Activated T-cell treated with anti-CD3 and anti-CD28 coated beads, Interleukin-2, amount 50 U/mL, for 4 hours (primary cell): ENCODE measurements at regions not wholly inside any gene's neighbourhood (a gene's known extent, or its start where the extent isn't known, plus 50 kb on each side); places are given as distances from the start of the nearest gene placed in this dataset.

Experiments used
- ATAC-seq, 2 donors: fragments of 200-7000 bp; cut with Tn5 transposase; one replicate each; pipeline ENCODE4 v1.10.0; 2021
- DNase-seq: peaks from one replicate; pipeline ENCODE4 v3.0.0-alpha.2; 2020
- H3K27me3 Mint-ChIP-seq: one replicate; pipeline ENCODE4 v1.8.0; 2021; ENCODE audit warnings: low read depth, mixed read lengths
- H3K36me3 Mint-ChIP-seq: one replicate; pipeline ENCODE4 v1.8.0; 2022; ENCODE audit warnings: mixed read lengths; ENCODE audit not compliant: insufficient read depth
- H3K4me1 Mint-ChIP-seq: one replicate; pipeline ENCODE4 v1.8.0; 2021; ENCODE audit warnings: low read depth, mixed read lengths
- H3K4me3 Mint-ChIP-seq: one replicate; pipeline ENCODE4 v1.8.0; 2021; ENCODE audit warnings: mild to moderate bottlenecking, moderate library complexity, mixed read lengths
- H3K9me3 Mint-ChIP-seq: one replicate; pipeline ENCODE4 v1.8.0; 2021; ENCODE audit warnings: mixed read lengths

DNA sequence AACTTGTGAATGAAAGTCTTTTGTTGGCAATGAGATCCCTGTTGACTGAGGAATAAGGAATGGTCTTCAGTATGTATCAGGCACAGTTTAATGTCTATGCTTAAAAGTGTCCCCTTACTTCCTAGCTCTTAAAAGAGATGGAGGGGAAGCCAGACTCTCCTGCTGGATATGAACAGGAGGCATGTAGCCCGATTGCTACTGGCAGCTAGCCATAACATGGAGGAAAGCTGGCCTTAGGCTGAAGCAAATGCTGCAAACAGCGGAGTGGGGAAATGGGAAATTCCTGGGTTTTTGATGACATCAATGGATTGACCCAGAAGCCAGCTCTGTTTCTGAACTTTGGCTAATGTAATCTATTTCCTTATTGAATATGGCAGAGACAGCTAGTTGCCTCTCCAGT is 266.1 kb downstream of the SLC4A3 start:
- ATAC-seq: no peak
- Mint-ChIP-seq H3K4me1 (no peaks in the 10 kb centered on the region), H3K9me3 (peaks cover 6% of the 10 kb centered on the region), H3K36me3 (no peaks in the 10 kb centered on the region), H3K27me3 (peaks cover 12% of the 10 kb centered on the region), H3K4me3 (no peak overlapping the region)
- DNase-seq: no peak

DNA sequence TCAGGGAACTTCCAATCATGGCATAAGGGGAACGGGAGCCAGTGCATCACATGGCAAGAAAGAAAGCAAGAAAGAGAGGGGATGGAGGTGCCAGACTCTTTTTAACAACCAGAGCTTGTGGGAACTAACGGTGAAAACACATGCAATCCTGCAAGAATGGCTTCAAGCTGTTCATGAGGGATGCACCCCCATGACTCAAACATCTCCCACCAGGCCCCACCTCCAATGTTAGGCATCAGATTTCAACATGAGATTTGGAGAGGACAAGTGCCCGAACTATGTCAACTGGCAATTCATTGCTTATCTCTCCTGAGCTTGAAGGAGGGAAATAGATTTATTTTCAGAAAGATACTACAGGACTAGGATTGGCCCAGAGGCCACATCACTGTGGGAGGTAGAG is 270.0 kb downstream of the SLC4A3 start:
- no peak overlapping the region for H3K4me3 Mint-ChIP-seq
- H3K36me3 Mint-ChIP-seq: no peaks in the 10 kb centered on the region
- ATAC-seq (no peak), DNase-seq (no peak)
- H3K27me3 Mint-ChIP-seq: peaks cover 7% of the 10 kb centered on the region
- no peaks in the 10 kb centered on the region for H3K4me1 Mint-ChIP-seq
- peaks cover 6% of the 10 kb centered on the region for H3K9me3 Mint-ChIP-seq

DNA sequence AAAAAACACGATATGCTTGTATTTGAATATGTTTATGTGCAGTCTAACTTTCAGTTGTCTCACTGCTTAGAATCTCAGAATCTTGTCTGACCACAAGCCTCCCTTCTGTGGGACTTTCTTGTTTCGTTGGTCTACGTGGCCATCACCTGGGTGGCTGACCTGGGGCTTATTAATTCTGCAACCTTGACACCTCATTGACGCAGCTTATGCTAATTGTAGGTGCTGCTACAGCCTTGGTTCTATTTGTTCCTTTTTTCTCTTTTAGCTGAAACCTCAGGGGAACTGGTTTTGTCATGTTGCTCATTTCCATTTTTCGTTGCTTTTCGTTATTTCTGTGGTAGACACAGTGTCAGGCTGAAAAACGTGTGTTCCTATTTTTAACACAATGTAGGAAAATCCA is 273.7 kb downstream of the SLC4A3 start:
- DNase-seq (no peak), ATAC-seq (no peak)
- Mint-ChIP-seq H3K27me3 (no peaks in the 10 kb centered on the region), H3K4me1 (no peaks in the 10 kb centered on the region), H3K36me3 (no peaks in the 10 kb centered on the region), H3K9me3 (no peaks in the 10 kb centered on the region), H3K4me3 (no peak overlapping the region)

DNA sequence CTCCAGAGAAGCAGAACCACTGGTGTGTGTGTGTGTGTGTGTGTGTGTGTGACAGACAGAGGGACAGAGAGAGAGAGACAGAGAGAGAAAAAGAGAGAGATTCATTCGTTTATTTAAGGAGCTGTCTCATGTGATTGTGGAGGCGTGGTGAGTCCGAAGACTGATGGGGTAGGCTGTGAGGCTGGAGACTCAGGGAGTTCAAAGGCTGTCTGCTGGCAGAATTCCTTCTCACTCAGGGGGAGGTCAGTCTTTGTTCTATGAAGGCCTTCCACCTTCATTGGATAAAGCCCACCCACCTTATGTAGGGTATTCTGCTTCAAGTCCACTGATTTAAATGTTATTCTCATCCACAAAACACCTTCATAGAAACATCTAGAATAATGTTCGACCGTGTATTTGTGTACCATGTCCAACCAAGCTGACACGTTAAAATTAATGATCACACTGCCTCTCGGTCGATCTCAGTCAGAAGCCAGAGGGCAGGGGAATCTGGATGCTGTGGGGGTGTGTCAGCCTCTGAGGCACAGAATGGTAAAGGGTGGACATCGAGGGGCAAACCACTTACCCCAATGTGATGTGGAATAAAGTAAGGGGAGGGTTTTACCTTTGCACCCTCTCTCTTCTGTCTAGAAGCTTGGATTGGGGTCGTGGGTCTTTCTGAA is 275.6 kb downstream of the SLC4A3 start:
- H3K9me3 Mint-ChIP-seq: no peaks in the 10 kb centered on the region
- H3K36me3 Mint-ChIP-seq: no peaks in the 10 kb centered on the region
- H3K4me3 Mint-ChIP-seq: no peak overlapping the region
- H3K27me3 Mint-ChIP-seq: no peaks in the 10 kb centered on the region
- DNase-seq (no peak), ATAC-seq (no peak)
- no peaks in the 10 kb centered on the region for H3K4me1 Mint-ChIP-seq

DNA sequence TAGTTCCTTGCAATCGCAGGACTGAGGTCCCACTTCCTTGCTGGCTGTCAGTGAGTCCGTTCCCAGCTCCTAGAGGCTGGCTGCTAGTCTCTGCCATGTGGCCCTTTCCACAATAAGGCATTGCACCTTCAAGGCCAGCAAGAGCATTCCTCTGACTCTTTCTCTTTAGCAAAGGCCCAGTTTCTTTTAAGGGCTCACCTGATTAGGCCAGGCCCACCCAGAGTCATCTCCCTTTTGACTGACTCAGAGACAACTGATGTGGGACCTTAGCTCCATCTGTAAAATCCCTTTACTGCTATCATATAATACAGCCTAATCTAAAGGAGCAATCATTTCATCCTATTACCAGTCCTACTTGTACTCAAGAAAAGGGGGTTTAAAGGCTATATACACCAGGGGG is 278.2 kb downstream of the SLC4A3 start:
- no peak for ATAC-seq
- no peak for DNase-seq
- H3K4me1 Mint-ChIP-seq: no peaks in the 10 kb centered on the region
- no peaks in the 10 kb centered on the region for H3K36me3 Mint-ChIP-seq
- no peak overlapping the region for H3K4me3 Mint-ChIP-seq
- H3K9me3 Mint-ChIP-seq: no peaks in the 10 kb centered on the region
- H3K27me3 Mint-ChIP-seq: peaks cover 4% of the 10 kb centered on the region

DNA sequence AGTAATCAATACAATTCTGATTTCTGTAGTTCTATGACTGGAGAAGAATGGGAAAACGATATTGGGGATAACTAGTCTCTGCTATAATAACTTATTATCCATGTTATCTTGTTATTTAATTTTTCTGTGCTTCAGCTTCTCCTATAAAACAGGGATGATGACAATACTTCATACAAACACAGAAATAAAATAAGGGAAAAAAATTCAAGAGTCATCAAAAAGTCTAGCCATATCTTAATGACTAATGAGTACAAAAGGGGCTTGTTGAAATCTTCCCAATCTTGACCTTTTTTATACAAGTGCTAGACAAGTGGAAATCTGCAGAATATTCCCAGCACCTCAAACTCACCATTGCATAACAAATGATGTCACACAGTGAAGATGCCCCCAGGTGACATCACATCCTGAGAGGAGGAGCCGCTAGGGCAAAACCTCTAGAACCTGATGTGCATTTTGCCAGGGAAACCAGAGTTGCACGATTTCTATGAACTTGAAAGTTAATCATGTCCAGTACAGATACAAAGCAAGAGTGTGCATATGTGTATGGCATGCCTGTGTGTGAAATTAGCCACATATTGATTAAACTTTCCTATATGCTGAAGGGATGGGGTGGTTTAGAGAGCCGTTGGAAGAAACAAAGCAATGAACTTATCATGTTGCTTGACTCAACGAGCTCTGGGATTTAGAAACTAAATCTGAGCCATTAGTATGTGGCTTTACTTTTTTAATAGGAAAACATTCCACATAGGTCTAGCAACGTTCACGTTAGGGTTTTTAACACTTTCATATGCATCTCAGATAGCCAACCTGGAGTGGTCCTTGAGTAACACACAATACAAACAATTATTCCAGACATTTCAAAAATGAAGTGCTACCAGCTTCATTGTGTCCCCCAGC is 278.9 kb downstream of the SLC4A3 start:
- Mint-ChIP-seq H3K27me3 (peaks cover 4% of the 10 kb centered on the region), H3K9me3 (no peaks in the 10 kb centered on the region), H3K4me1 (no peaks in the 10 kb centered on the region), H3K36me3 (no peaks in the 10 kb centered on the region), H3K4me3 (no peak overlapping the region)
- DNase-seq: no peak
- ATAC-seq: no peak

DNA sequence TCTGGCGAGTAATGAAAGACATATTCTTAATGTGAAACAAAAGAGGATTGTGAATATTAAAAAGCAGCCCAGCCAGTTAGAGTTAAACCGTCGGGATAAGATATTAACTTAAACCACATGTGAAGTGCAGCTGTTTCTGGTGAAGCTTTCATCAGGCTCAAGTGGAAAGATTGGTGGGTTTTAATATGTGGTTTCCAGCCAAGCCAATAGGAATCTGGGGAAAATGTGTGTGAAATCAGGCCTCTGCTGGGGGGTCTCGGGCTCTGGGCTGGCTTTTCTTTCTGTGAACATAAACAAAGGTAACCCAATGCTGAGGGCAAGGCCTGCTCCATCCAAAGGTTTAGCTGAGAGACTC is 279.6 kb downstream of the SLC4A3 start:
- H3K4me3 Mint-ChIP-seq: no peak overlapping the region
- ATAC-seq: no peak

DNA sequence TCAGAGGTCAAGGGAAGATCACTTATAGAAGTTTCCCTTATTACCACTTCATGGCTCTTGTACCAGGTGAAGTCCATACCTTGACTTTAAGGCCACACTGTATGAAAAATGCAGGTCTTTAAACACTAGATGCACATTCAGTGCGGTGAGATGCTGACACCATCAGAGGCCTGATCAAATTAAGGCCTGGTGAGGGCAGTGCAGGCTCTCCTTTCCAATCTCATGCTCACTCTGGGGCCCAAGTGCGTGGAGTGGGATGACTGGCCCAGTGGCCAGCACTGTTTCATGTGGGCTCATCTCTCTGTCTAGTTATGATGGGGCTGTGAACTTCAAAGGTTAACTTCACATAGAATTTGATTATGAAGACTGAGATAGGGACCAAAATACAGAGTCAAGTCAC is 281.1 kb downstream of the SLC4A3 start:
- H3K4me3 Mint-ChIP-seq: no peak overlapping the region
- no peaks in the 10 kb centered on the region for H3K36me3 Mint-ChIP-seq
- no peaks in the 10 kb centered on the region for H3K4me1 Mint-ChIP-seq
- DNase-seq (no peak), ATAC-seq (no peak)
- no peaks in the 10 kb centered on the region for H3K9me3 Mint-ChIP-seq
- H3K27me3 Mint-ChIP-seq: peaks cover 4% of the 10 kb centered on the region

More for the DNA sequence above, 279.6 kb downstream of the SLC4A3 start:
- H3K4me1 Mint-ChIP-seq: no peaks in the 10 kb centered on the region
- no peaks in the 10 kb centered on the region for H3K9me3 Mint-ChIP-seq
- H3K36me3 Mint-ChIP-seq: no peaks in the 10 kb centered on the region
- no peak for DNase-seq
- H3K27me3 Mint-ChIP-seq: peaks cover 4% of the 10 kb centered on the region

DNA sequence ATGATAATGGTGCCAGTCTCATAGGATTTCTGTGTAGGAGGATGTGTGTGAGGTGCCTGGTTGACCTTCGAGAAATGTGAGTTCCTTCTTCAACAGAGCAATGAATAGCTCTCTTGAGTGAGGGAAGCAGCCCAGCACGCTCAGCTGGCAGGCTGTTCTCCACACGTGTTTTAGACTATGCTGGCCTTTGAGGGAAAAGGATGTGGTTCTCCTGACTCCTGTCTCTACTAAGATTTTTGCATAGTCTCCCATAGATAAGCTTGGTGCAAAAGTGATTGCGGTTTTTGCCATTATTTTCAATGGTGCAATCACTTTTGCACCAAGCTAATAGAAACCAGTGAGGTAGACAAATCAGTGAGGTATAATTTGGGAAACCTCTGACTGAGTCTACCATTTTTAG is 284.1 kb downstream of the SLC4A3 start:
- Mint-ChIP-seq H3K27me3 (peaks cover 4% of the 10 kb centered on the region), H3K4me1 (no peaks in the 10 kb centered on the region), H3K4me3 (no peak overlapping the region), H3K9me3 (no peaks in the 10 kb centered on the region), H3K36me3 (no peaks in the 10 kb centered on the region)
- DNase-seq: no peak
- no peak for ATAC-seq

DNA sequence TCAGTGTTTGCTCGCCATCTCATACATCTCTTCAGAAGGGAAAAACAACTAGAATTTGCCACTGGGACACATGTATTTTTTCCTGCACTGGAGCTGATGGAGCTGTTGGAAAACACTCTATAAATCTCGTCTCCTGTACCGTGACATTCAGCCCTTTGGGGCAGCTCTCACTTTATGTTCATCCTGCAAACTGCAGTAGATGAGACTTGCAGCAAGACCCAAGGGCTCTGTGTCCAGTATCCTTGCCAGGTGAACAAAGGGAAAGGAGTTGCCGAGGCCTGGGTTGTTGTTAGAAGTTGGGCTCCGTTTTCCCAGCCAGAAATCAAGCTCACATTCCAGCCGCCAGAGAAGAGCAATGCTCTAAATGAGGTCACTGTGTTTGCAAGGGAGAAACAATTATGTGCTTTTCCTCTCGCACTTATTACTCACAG is 285.1 kb downstream of the SLC4A3 start:
- Mint-ChIP-seq H3K4me3 (no peak overlapping the region), H3K4me1 (no peaks in the 10 kb centered on the region), H3K36me3 (no peaks in the 10 kb centered on the region), H3K27me3 (peaks cover 4% of the 10 kb centered on the region), H3K9me3 (no peaks in the 10 kb centered on the region)
- no peak for ATAC-seq
- DNase-seq: no peak

DNA sequence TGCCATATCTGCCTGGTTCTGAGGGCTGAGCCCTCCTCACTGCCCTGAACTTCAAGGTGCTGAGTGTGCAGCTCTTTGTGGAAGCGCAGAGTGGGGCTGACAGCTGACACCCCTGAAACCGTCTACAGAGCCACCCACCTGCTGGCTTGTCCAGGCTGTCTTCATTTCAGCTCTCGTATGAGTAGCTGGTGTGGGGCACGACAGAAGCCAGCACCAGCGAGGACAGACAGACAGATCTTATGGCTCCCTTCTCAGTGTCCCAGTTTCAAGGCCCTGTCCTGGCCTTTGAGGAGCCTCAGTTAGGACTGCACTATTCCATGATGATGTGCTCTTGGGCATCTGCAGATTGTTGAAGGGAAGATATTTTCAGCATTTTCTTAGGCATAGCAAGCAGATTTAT is 287.1 kb downstream of the SLC4A3 start:
- no peaks in the 10 kb centered on the region for H3K4me1 Mint-ChIP-seq
- no peak overlapping the region for H3K4me3 Mint-ChIP-seq
- DNase-seq (no peak), ATAC-seq (no peak)
- H3K9me3 Mint-ChIP-seq: no peaks in the 10 kb centered on the region
- no peaks in the 10 kb centered on the region for H3K36me3 Mint-ChIP-seq
- H3K27me3 Mint-ChIP-seq: no peaks in the 10 kb centered on the region

DNA sequence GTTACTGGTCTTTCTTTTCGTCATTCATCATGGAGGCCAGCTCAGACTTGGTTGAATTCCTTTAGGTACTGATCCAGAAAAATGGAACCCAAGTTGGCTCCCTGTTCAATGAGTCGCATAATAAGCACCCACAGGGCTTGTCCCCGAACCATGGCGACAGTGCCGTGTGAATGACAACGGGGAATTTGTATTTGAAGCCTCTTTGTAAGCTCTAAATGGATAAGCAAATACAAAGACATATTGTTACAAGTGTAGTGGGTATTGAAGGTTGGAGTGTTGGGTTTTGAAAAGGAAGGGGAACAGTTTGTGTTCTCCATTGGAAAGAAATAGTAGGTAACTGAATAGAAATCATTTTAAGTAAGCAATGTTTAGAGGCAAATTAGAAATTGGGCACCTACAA is 288.9 kb downstream of the SLC4A3 start:
- H3K4me3 Mint-ChIP-seq: no peak overlapping the region
- H3K9me3 Mint-ChIP-seq: no peaks in the 10 kb centered on the region
- no peaks in the 10 kb centered on the region for H3K36me3 Mint-ChIP-seq
- H3K27me3 Mint-ChIP-seq: no peaks in the 10 kb centered on the region
- no peaks in the 10 kb centered on the region for H3K4me1 Mint-ChIP-seq
- DNase-seq (no peak), ATAC-seq (no peak)

DNA sequence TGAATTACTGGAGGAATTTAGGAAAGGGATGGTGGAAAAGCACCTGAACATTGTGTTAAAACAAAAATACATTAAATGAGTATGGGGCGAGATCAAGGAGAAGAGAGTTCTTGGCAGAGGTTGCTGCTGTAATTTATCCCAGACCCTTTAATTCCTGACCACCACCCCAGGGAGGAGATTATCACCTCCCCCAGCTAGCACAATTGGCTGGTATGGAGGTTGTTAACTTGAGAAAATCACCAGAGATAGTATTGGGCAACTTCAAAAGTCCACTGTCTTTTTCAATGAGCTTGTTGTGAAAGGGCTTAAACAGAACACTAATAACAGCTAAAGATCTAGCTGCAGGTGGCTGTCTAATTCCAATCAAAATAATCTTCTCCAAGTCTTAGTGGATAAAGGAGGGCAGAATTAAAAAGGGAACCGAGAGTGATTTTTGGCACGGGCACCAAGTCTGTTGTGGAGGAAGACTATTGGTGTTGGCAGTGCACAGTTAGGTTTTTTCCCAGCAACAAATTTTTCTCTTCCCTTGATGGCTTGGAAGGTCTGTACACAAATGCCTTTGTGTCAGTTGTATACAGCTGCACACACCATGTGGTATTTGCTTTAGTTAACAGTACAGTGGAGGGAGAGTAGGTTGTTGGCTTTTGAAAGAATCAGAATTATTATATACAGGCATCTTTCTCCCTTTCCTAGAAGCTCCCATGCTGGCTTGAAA is 289.5 kb downstream of the SLC4A3 start:
- no peak for ATAC-seq
- Mint-ChIP-seq H3K27me3 (no peaks in the 10 kb centered on the region), H3K36me3 (no peaks in the 10 kb centered on the region), H3K4me3 (no peak overlapping the region), H3K4me1 (no peaks in the 10 kb centered on the region), H3K9me3 (no peaks in the 10 kb centered on the region)
- DNase-seq: no peak

DNA sequence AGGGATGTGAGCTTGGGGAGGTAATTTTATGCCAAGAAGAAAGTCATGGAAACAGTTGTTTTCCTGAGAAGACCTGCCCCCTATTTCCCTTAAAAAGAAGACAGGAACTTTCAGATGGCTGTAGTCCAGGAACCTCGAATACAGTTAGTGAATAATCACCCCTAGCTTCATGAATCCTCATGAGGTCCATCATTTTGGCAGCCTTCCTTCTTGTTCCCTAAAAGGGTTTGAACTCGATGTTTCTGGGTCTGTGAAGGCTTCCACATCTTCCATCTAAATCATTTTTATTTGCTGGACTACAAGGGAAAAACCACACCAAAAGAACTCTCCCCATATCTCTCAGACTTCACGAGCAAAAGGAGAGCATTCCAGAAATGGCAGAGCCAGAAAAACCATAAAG is 290.8 kb downstream of the SLC4A3 start:
- Mint-ChIP-seq H3K9me3 (no peaks in the 10 kb centered on the region), H3K36me3 (no peaks in the 10 kb centered on the region), H3K27me3 (no peaks in the 10 kb centered on the region), H3K4me1 (no peaks in the 10 kb centered on the region), H3K4me3 (no peak overlapping the region)
- ATAC-seq (no peak), DNase-seq (no peak)

DNA sequence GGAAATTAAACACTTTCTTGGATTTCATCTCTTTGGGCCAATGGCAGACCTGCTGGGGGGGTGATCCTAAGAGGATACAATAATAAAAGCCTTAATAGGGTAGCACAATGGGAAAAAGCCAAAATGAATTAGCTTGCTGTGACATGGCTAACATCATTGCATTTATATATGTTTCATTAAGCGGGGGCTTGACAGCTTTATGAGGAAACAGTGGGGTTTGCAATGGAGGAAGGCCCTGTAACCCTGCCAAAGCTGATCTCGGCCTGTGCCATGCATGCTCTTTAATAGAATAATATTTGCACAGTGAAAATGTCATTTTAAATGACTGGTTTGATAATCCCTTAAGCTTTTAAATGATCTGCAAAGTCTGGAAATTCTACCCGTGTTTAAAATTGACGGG is 291.5 kb downstream of the SLC4A3 start:
- Mint-ChIP-seq H3K4me3 (no peak overlapping the region), H3K9me3 (no peaks in the 10 kb centered on the region), H3K27me3 (no peaks in the 10 kb centered on the region), H3K36me3 (no peaks in the 10 kb centered on the region), H3K4me1 (no peaks in the 10 kb centered on the region)
- ATAC-seq: no peak
- DNase-seq: no peak
